AG10803 (cell line): ENCODE measurements at regions not wholly inside any gene's neighbourhood (a gene's known extent, or its start where the extent isn't known, plus 50 kb on each side); places are given as distances from the start of the nearest gene placed in this dataset.

Source experiments
- DNase-seq: peaks from one replicate; pipeline ENCODE4 v3.0.0; 2010; ENCODE audit warnings: low read depth
- H3K4me3 ChIP-seq: 2 replicates; pipeline ENCODE4 v1.5.1; 2011; ENCODE audit warnings: mild to moderate bottlenecking, low read length, control low read depth
- CTCF ChIP-seq: conservative IDR thresholded peaks from 2 replicates; pipeline ENCODE4 v1.5.1; 2011; ENCODE audit warnings: mild to moderate bottlenecking, low read length, control low read depth, inconsistent platforms

- H3K4me3 ChIP-seq, result no peak overlapping the region
- TF ChIP-seq CTCF, result no peak
- DNase-seq, result no peak
Measured at GRCh38 chr15:96764946-96765345, 434.4 kb downstream of the NR2F2 start.

GRCh38 chr15:96766366-96766765, 435.9 kb downstream of the NR2F2 start:
- TF ChIP-seq CTCF, result no peak
- H3K4me3 ChIP-seq, result no peak overlapping the region
- DNase-seq, result no peak

GRCh38 chr15:96767703-96768434, 437.4 kb downstream of the NR2F2 start:
- no peak for TF ChIP-seq CTCF
- no peak overlapping the region for H3K4me3 ChIP-seq
- DNase-seq, result no peak

GRCh38 chr15:96768435-96768789, 437.9 kb downstream of the NR2F2 start:
- TF ChIP-seq CTCF, result no peak
- no peak overlapping the region for H3K4me3 ChIP-seq
- DNase-seq, result no peak

GRCh38 chr15:96771035-96771434, 440.5 kb downstream of the NR2F2 start:
- no peak overlapping the region for H3K4me3 ChIP-seq
- no peak for DNase-seq

GRCh38 chr15:96774216-96774615, 443.7 kb downstream of the NR2F2 start:
- H3K4me3 ChIP-seq, result no peak overlapping the region
- no peak for TF ChIP-seq CTCF
- DNase-seq, result no peak

More at GRCh38 chr15:96771035-96771434, 440.5 kb downstream of the NR2F2 start:
- TF ChIP-seq CTCF, result no peak

- DNase-seq, result no peak
- no peak overlapping the region for H3K4me3 ChIP-seq
- TF ChIP-seq CTCF, result no peak
Measured at GRCh38 chr15:96783746-96784145, 453.2 kb downstream of the NR2F2 start.
